GM06990 (cell line): ENCODE measurements at regions not wholly inside any gene's neighbourhood (a gene's known extent, or its start where the extent isn't known, plus 50 kb on each side); places are given as distances from the start of the nearest gene placed in this dataset.
A peak's percentile ranks its signal among the peaks of the same experiment; 100 is the strongest.

Experiments used
- DNase-seq: peaks from one replicate; pipeline ENCODE4 v3.0.0-alpha.2; 2011; ENCODE audit not compliant: insufficient read length; ENCODE audit errors: extremely low read depth
- H3K27me3 ChIP-seq: replicated peaks from 2 replicates; pipeline ENCODE4 v1.6.0; 2011; ENCODE audit warnings: low read length; ENCODE audit not compliant: control insufficient read depth, insufficient read depth
- H3K36me3 ChIP-seq: 2 replicates; pipeline ENCODE4 v1.5.1; 2011; ENCODE audit warnings: low read length; ENCODE audit not compliant: control insufficient read depth, insufficient read depth
- H3K4me3 ChIP-seq: replicated peaks from 2 replicates; pipeline ENCODE4 v1.5.1; 2011; ENCODE audit warnings: low read depth, mild to moderate bottlenecking, control low read depth, low read length
- TF ChIP-seq, protein P1 (sequence below): IDR thresholded peaks from 2 replicates; pipeline ENCODE4 v1.5.1; 2011; ENCODE audit warnings: low read length, control low read depth, mild to moderate bottlenecking, inconsistent platforms; ENCODE audit not compliant: insufficient read depth, poor library complexity, severe bottlenecking

DNA sequence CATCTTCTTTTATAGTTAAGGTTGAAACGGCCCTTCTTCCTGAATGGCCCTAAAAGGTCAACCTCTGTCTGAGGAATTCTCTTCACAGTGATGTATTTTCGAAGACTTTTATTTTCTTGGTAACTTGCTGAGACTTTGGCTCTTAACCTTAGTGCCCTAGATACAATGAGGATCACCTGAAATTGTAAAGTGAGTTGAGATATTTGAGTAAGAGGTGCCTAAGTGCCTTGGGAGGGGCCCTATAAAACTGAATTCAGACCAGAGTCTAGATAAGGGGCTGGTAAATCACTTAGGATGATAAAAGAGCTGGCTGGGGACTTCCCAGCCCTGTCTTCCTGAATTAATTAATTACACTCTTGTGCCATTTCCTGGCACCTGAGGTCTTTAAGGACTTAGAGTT, 505.6 kb upstream of the KIRREL3 start:
- TF ChIP-seq, protein P1, sequence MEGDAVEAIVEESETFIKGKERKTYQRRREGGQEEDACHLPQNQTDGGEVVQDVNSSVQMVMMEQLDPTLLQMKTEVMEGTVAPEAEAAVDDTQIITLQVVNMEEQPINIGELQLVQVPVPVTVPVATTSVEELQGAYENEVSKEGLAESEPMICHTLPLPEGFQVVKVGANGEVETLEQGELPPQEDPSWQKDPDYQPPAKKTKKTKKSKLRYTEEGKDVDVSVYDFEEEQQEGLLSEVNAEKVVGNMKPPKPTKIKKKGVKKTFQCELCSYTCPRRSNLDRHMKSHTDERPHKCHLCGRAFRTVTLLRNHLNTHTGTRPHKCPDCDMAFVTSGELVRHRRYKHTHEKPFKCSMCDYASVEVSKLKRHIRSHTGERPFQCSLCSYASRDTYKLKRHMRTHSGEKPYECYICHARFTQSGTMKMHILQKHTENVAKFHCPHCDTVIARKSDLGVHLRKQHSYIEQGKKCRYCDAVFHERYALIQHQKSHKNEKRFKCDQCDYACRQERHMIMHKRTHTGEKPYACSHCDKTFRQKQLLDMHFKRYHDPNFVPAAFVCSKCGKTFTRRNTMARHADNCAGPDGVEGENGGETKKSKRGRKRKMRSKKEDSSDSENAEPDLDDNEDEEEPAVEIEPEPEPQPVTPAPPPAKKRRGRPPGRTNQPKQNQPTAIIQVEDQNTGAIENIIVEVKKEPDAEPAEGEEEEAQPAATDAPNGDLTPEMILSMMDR, result no peak
- no peak for DNase-seq
- H3K4me3 ChIP-seq, result no peak overlapping the region
- no peaks in the 10 kb centered on the region for H3K27me3 ChIP-seq
- H3K36me3 ChIP-seq, result no peaks in the 10 kb centered on the region

DNA sequence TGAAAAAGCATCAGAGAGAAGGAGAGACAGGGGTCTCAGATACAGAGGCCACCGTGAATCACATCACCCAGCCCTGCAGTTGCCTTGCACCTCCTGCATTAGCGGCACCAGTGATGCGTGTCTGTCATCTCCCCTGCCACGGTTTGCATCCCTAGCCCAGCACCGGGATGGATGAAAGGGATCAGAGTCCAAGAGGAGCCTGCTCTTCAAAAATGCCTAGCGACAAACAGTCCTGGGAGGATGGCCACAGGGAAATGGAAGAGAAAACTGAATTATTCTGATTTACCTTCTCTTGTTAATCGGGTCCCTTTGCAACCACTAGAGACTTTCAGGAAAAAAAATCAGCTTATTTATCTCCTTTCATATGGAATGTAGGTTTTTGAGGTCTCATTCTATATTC, 495.6 kb upstream of the KIRREL3 start:
- DNase-seq, result no peak
- Histone ChIP-seq H3K36me3 (no peaks in the 10 kb centered on the region), H3K27me3 (no peaks in the 10 kb centered on the region; the same call in 1 of the 2 replicates), H3K4me3 (no peak overlapping the region)
- TF ChIP-seq, protein P1, result no peak

DNA sequence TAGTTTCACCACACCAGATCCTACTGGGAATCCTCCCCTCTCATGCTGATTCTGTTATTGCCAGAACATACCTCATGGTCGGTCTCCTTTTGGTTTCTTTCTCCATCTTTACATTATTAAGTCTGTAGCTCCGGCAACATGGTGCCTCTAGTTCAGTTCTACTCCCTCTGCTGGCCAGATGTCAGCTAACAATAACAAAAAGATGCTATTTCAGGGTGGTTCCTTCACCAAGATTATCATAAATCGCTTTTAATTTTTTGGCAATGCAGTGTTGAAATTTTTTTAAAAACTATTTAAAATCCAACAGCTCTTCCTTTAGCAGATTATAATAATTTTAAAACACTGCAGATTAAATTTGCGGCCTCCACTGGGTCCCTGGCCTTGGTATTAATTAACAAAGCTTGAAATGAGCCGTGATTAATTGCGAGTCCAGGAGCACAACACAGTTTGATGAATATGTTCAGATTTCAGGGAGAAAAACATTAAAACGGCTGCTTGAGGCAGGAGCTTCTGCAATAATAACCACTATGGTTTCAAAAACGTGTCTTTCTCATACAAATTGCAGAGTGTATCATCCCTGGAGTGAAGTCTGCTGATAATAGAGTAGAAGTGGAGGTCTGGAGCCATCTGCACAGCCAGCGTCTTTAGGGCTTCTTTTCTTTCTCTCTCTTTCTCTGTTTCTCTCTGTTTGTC, 492.9 kb upstream of the KIRREL3 start:
- Histone ChIP-seq H3K4me3 (no peak overlapping the region), H3K27me3 (no peaks in the 10 kb centered on the region), H3K36me3 (no peaks in the 10 kb centered on the region)
- TF ChIP-seq, protein P1, result peak; percentile 65
- DNase-seq, result no peak

DNA sequence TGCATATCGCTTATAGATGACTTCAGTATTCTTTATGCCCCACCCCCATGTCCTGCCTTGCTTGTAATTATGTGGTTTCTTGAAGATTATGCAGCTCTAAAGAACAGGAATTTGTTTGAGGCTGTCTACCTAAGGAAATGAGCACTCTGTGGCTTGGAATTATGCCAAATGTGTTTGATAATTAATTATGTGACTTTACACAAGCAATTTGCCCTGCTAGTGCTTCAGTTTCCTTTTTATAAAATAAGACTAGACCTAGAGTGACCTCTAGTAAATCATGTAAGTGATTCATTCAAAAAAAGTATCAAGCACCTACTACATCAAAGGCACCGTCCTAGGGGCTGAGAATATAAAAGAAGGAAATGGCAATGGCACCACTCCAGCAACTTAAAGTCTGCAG, 491.5 kb upstream of the KIRREL3 start:
- no peaks in the 10 kb centered on the region for H3K36me3 ChIP-seq
- H3K4me3 ChIP-seq, result no peak overlapping the region
- no peak for DNase-seq
- no peaks in the 10 kb centered on the region for H3K27me3 ChIP-seq
- TF ChIP-seq, protein P1, result no peak

DNA sequence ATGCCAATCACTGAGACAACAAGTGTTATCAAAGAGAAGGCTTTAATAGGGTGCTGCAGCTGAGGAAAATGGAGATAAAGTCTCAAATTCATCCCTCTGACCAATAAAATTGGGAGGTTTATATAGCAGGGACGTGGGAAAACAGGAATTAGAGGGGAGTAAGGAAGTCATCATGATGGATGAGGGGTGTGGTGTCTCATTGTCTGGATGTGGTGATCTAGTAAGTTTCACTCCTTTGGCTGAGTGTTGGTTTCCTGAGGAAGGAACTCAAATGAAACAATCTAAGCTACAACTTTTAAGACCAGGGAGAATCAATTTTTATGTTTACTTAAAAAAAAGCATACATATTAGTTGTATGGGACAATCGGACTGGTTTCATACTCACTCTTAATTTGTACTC, 491.0 kb upstream of the KIRREL3 start:
- Histone ChIP-seq H3K4me3 (no peak overlapping the region), H3K36me3 (no peaks in the 10 kb centered on the region), H3K27me3 (no peaks in the 10 kb centered on the region)
- TF ChIP-seq, protein P1, result no peak
- DNase-seq, result no peak

DNA sequence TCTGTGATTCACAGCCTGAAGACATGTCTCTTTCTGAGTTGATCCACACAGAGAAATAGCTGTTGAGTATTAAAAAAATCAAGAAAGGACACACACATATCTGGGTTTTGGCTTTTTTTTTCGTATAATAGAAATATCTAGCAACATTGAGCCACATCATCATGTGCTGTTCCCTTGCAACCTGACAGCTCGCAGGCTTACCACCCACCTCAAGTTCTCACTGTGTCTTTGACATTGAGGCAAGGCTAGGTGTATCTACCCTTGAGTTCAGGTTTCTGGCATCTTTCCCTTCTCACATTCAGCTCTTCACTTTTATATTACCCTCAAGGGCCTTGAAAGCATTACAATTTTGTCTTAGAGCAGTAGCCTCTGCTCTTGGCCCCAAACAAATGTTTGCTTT, 490.3 kb upstream of the KIRREL3 start:
- Histone ChIP-seq H3K4me3 (no peak overlapping the region), H3K27me3 (no peaks in the 10 kb centered on the region), H3K36me3 (no peaks in the 10 kb centered on the region)
- TF ChIP-seq, protein P1, result no peak
- DNase-seq, result no peak
